HG02759 (cell line): ENCODE measurements at regions not wholly inside any gene's neighbourhood (a gene's known extent, or its start where the extent isn't known, plus 50 kb on each side); places are given as distances from the start of the nearest gene placed in this dataset.
"Not testable (repeated sequence)": the region's sequence is repeated elsewhere in the genome, so short reads cannot be mapped to it uniquely, and the experiment has no call there.

Experiments used
- ATAC-seq: cut with Tn5 transposase; IDR thresholded peaks from one replicate; pipeline ENCODE4 v1.9.1; 2021; ENCODE audit warnings: mild to moderate bottlenecking, moderate library complexity; ENCODE audit not compliant: unreplicated experiment

DNA sequence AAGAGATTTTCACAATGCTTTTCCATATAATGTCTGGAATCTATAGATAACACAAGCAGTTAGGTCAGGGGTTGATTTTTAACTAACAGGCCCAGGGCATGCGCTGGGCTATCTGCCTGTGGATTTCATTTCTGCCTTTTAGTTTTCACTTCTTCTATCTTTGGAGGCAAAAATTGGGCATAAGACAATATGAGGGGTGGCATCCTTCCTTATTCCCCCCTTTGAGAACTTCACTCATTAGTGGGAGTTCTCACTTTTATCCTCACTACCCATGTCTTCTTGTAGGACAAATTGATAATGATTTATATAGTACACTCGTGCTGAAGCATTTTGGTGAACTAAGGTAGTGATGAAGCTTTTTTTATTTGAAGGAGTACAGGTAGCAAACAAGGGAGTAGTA lies 2155.5 kb downstream of the TP53TG3F start:
- not testable (repeated sequence) for ATAC-seq

DNA sequence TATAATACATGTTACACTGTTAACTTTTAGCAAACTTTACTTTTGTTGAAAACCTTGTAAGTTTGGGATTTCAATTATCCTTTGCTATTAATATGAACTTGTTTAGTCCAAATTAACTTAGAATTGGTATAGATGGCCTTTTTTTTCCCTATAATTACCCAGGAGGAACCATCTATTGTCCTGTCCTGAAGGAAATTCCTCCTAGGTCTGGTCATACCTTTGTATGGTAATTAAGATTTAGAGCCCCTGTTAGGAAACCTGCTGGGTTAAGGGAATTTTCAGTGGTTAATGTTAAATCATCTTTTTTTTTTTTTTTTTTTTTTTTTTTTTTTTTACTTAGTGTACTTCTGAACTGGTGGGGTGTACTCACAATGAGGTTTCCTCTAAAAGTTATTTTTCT lies 2159.8 kb downstream of the TP53TG3F start:
- not testable (repeated sequence) for ATAC-seq

DNA sequence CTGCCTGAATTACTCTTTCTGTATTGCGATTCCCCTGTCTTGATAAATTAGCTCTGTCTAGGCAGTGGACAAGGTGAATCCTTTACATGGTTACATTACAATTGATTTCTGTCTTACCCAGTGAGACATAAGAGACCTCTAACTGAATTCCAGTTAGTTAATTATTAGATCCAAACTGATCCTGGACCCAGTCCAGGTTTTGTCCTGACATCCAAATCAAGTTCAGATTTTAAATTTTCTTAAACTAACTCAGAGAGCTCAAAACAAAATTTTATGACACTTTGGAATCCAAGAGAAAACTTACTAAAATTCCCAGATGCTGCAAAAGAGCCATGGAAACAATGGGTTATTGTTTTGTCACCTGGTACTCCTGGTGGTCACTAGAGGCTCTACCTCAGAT lies 2166.6 kb downstream of the TP53TG3F start:
- no peak for ATAC-seq

DNA sequence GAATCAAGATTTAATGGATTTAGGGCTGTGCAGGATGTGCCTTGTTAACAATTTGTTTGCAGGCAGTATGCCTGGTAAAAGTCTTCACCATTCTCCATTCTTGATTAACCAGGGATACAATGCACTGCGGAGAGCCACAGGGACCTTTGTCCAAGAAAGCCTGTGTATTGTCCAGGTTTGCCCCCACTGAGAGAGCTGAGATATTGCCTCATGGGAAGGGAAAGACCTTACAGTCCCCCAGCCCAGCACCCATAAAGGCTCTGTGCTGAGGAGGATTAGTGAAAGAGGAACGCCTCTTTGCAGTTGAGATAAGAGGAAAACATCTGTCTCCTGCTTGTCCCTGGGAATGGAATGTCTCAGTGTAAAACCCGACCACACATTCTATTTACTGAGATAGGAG lies 2169.6 kb downstream of the TP53TG3F start:
- no peak for ATAC-seq

DNA sequence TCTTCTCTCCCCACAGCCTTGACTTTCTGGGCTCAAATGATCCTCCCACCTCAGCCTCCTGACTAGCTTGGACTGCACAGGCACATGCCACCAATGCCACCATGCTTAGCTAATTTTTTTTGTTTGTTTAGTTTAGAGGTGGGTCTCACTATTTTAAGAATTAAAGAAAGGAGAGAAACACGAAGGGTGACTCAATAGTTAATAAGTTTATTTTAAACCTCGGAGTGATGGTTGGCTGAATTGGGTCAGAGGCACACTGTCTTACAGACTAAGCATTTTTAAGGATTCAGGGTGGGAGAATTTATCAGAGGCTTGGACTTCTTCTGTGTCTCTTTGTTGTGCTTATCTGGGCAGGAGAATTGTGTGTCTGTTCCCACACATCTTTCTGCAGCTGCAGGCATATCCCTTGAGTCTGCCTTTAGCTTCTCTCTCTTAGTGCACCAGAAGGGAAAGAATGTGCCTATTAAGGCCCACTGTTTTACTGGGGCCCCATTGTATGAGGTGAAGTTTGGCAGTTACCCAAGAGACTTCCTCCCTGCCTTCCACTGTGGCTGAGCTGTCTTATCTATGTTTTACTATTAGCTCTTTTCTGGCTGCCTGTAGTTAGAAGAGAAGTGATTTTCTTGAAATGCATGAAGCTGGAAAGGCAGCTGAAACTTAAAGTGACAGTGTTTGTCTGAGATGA lies 2172.0 kb downstream of the TP53TG3F start:
- no peak for ATAC-seq

DNA sequence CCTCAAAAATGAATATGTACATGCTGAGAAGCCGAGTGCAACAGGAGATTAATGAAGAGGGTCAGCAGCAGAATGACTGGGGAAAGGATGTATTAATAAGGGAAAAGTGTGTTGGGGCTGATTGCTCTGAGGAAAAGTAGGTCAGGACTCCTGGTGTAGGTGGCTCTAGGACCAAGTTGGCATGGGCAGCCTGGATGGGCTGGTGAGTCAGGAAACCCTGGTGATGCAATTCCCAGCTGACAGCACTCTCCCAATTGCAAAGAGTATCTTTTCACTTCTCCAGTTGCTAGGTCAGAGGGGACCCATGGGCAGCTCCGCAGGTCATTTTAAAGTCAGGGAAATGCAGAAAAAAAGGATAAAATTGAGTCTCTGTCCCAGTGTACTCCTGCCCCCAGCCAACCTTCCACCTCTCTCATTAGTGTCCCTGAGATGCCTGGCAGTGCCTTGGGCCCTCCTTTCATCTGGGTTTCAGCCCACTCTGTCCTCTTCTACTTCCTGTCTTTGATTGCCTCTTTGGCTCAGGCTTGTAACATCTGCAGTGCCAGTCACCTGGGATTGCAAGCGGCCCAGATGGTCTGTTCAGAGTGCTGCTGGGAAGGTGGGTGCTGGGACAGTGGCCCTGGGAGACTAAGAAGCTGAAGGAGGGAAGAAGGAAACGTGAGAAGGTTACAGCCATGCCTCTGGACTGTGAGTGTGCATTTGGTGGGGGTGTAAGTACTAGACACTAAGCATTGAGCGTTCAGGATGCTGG lies 2177.2 kb downstream of the TP53TG3F start:
- ATAC-seq: no peak

DNA sequence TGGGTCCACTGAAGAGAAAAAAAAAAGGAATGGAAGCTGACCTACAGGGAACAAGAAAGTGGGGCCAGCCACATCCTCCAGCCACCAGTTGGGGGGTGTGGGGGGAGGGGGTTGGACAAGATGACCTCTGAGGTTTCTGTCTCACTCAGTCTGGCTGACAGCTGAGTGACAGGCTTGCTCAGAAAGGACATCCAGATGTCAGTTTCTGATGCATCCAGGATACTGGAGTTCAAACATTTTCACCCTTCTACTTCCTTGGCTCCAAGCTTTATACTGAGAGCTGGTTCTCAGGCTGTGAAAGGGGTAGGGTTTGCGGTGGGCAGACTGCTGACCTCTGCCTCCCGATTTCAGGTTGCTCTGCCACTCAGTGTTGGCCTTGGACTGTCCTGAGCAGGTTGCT lies 2178.3 kb downstream of the TP53TG3F start:
- no peak for ATAC-seq

DNA sequence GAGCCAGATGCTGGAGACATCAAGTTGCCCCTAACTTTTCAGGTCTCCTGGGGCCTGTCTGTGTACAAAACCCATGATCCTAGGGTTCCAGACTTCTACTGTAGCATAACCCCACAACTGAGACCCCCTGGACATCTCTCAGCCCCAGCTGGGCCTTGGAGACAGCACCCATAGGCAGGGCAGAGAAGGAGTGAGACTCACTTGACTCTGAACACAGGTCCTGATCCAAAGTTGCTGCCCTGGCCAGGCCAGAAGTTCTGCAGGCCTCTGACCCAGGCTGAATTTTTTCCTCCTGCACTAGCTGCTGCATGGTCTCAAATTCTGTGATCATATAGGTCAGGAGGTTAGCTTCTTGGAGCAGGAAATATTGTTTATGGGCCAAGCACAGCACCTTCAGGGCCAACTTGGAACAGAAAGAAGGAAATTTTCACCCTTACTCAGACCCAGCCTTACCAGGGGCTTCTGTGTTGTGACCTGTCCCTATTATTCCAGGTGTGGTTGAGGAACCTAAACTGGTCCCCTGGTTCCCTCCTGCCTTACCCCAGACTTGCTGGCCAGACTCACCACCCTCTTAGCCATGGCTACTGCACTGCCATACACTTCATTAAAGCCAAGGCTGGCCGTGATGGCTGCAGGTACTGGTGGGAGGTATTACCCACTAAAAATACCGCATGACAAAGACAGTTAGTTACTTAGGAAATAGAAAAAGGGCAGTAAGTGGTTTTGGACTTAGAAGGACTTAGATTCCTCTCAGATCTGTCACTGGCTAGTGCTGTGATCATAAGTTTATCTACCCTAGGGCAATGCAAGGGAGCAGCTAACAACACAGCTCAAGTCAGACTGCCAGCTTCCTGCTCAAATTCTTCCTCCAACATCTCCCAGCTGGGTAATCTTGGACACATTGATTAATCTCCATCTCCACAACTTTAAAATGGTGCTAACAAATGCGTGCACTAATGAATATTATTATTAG lies 2180.1 kb downstream of the TP53TG3F start:
- ATAC-seq: no peak

DNA sequence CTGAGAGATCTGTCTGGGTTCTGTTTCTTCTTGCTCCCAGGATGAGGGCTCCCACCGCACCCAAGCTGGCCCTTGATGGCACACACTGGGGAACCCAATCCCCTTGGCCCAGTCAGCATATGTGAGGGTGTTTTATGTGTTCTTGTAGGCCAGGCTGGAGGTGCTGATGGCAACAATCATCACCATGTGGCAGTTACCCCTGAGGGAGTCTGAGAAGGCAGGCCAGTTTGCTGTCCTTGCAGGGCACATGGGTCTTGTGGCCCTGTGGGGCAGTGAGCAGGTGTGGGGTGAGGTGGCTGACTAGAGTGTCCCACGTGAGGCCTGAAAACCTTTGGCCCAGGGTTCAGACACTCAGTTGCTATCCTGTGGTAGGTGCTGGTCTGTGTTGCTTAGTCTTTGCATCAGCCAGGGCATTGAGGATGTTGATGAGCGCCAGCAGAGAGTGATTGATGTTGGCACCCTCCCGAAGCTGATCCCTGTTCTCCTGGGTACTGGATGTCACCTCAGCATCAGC lies 2183.0 kb downstream of the TP53TG3F start:
- no peak for ATAC-seq

DNA sequence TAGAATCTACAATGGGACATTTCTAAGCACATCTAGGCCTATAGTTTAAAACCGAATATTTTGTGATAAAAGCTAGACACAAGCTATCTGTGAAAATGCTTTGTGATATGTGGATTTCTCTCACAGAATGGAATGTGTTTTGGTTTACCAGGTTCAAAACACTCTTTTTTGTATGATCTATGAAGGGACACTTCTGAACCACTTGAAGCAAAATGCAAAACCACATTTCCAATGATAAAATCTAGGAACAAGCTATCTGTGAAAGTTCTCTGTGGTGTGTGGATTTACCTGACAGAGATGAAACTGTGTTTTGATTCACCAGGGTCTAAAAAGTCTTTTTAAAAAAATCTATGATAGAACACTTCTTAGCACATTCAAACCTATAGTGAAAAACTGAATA lies 2192.4 kb downstream of the TP53TG3F start:
- ATAC-seq: no peak

DNA sequence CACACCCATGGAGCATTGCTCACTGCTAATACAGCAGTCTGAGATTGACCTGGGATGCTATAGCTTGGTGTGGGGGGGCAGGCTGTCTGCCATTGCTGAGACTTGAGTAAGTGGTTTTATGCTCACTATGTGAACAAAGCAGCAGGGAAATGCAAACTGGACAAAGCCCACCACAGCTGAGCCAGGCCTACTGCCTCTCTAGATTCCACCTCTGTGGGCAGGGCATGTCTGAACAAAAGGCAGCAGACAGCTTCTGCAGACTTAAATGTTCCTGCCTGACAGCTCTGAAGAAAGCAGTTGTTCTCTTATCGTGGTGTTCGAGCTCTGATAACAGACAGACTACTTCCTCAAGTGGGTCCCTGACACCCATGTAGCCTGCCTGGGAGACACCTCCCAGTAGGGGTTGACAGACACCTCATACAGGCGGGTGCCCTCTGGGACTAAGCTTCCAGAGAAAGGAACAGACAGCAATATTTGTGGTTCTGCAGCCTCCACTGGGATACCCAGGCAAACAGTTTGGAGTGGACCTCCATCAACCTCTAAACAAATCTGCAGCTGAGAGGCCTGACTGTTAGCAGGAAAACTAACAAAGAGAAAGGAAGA lies 2204.8 kb downstream of the TP53TG3F start:
- no peak for ATAC-seq

DNA sequence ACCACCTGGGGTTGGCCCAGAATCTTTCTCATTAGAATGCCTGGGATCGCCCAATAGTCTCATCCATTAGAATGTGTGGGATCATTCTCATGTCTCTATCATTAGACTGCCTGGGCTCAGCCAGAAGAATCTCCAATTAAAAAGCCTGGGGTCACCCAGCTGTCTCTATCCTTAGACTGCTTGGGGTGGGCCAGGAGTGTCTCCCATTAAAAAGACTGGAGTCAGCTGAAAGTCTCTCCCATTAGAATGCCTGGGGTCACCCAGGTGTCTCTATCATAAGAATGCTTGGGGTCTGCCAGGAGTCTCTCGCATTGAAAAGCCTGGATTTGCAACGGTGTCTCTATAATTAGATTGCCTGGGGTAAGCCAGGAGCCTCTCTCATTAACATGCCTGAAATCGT lies 2225.7 kb downstream of the TP53TG3F start:
- no peak for ATAC-seq

DNA sequence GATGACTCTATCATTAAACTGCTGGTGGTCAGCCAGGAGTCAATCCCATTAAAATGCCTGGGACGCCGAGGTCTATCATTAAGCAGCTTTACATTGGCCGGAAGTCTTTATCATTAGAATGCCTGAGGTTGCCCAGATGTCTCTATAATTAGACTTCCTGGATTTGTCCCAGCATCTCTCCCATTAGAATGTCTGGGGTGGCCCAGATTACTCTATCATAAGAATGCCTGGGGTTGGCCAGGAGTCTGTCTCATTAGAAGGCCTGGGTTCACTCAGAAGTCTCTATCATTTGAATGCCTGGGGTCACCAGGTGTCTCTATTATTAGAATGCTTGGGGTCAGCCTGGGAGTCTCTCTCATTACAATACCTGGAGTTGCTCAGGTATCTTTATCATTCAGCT lies 2227.2 kb downstream of the TP53TG3F start:
- ATAC-seq: no peak

DNA sequence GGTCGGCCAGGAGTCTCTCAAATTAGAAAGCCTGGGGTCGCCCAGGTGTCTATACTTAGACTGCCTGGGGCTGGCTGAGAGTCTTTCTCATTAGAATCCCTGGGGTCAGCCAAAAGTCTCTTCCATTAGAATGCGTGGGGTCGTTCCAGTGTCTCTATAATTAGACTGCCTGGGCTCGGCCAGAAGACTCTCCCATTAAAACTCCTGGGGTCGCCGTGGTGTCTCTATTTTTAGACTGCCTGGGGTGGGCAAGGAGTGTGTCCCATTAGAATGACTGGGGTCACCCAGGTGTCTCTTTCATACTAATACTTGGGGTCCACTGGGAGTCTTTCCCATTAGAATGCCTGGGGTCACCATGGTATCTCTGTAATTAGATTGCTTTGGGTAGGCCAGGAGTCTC lies 2227.7 kb downstream of the TP53TG3F start:
- ATAC-seq: no peak

DNA sequence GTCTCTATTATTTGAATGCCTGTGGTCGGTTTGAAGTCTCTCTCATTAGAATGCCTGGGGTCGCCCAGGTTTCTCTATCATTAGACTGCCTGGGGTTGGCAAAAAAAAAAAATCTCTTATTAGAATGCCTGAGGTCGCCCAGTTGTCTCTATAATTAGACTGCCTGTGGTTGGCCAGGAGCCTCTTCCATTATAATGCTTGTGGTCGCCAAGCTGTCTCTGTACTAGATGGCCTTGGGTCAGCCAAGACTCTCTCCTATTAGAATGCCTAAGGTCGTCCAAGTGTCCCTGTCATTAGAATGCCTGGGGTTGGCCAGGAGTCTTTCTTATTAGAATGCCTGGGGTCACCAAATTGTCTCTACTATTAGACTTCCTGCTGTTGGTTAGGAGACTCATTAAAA lies 2228.4 kb downstream of the TP53TG3F start:
- ATAC-seq: no peak

DNA sequence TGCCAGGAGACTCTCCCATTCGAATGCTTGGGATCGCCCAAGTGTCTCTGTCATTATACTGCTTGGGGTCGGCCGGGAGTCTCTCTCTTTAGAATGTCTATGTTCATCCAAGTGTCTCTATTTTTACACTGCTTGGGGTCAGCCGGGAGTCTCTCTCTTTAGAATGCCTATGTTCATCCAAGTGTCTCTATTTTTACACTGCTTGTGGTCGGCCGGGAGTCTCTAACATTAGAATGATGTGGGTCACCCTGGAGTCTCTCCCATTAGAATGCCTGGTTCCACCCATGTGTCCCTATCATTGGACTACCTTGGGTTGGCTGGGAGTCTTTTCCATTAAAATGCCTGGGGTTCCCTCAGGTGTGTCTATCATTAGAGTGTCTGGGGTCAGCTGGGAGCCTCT lies 2230.4 kb downstream of the TP53TG3F start:
- no peak for ATAC-seq

DNA sequence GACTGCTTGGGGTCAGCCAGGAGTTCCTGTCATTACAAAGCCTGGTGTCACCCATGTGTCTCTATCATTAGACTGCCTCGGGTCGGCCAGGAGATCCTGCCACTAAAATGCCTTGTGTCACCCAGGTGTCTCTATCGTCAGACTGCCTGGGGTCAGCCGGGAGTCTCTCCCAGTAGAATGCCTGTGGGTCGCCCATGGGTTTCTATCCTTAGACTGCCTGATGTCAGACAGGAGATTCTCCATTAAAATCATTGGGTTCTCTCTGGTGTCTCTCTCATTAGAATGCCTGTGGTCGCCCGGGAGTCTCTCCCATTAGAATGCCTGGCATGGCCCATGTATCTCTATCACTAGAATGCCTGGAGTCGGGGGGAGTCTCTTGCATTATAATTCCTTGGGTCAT lies 2231.0 kb downstream of the TP53TG3F start:
- no peak for ATAC-seq

DNA sequence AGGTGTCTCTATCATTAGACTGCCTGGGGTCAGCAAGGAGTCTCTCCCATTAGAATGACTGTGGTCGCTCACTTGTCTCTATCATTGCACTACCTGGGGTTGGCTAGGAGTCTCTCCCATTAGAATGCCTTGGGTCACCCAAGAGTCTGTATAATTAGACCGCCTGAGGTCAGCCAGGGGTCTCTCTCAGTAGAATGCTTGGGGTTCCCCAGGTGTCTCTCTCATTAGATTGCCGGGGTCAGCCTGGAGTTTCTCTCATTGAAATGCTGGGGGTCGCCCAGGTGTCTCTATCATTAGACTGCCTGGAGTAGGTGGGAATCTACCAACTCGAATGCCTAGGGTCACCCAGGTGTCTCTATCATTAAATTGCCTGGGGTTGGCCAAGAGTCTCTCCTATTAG lies 2231.6 kb downstream of the TP53TG3F start:
- no peak for ATAC-seq

DNA sequence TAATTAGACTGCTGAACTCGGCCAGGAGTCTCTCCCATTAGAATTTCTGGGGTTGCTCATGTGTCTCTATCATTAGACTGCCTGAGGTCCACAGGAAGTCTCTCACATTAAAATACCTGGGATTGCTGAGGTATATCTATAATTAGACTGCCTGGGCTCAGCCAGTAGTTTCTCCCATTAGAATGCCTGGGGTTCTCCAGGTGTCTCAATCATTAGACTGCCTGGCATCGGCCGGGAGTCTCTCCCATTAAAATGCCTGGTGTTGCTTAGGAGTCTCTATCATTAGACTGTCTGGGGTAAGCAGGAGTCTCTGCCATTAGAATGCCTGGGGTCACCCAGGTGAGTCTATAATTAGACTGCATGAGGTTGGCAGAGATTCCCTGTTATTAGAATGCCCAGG lies 2233.4 kb downstream of the TP53TG3F start:
- no peak for ATAC-seq

DNA sequence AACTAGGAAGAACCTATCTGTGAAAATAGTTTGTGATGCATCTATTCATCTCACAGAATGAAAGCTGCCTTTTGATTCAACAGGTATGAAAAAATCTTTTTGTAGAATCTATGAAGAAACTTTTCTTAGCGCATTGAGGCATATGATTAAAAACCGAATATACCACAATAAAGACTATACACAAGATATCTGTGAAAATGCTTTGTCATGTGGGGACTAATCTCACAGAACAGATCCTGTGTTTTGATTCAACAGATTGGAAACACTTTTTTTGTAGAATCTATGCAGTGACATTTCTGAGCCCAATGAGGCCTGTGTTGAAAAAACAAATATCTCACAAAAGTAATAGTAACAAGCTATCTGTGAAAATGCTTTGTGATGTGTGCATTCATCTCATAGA lies 2247.5 kb downstream of the TP53TG3F start:
- ATAC-seq: no peak

DNA sequence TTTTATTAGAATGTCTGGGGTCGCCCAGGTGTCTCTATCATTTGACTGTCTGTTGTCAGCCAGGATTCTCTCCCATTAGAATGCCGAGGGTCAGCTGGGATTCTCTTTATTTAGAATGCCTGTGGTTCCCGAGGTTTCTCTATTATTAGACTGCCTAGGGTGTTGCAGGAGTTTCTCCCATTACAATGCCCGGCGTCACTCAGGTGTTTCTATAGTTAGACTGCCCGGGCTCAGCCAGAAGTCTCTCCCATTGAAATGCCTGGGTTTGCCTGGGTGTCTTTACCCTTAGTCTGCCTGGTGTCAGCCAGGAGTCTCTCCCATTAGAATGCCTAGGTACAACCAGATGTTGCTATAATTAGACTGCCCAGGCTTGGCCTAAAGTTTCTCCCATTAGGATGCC lies 2252.0 kb downstream of the TP53TG3F start:
- ATAC-seq: no peak
